ENCODE measurements at regions not wholly inside any gene's neighbourhood (a gene's known extent, or its start where the extent isn't known, plus 50 kb on each side); places are given as distances from the start of the nearest gene placed in this dataset.

- Mint-ChIP-seq H3K27ac (no peak overlapping the region), H3K27me3 (ENCODE audit: low read depth) (no peaks in the 10 kb centered on the region), H3K4me3 (no peak overlapping the region), H3K36me3 (ENCODE audit: insufficient read depth in 1 of 3, low read depth in 3 of 3) (no peaks in the 10 kb centered on the region), H3K9me3 (no peaks in the 10 kb centered on the region), H3K4me1 (peaks cover 10 to 14% of the 10 kb centered on the region in 2 experiments)
- H2BK20ac ChIP-seq (ENCODE audit: low read depth, low read length, poor library complexity, severe bottlenecking): no peak overlapping the region
- no peak overlapping the region for H3K14ac ChIP-seq (ENCODE audit: insufficient read depth, low read length)
- H2BK5ac ChIP-seq (ENCODE audit: insufficient read length, low read length): no peak overlapping the region
- DNase-seq: no peak
- no peak overlapping the region for H2BK12ac ChIP-seq (ENCODE audit: insufficient read length, low read depth, low read length)
- H3K79me2 ChIP-seq (ENCODE audit: insufficient read depth, low read length): no peaks in the 10 kb centered on the region
- peaks cover 8% of the 10 kb centered on the region for H3K4me1 ChIP-seq (ENCODE audit: insufficient read depth, low read length)
- no peaks in the 10 kb centered on the region for H4K20me1 ChIP-seq (ENCODE audit: control insufficient read depth, insufficient read depth, insufficient read length)
- H3K23ac ChIP-seq (ENCODE audit: insufficient read length, low read depth, low read length): no peak overlapping the region
- no peaks in the 10 kb centered on the region for H3K9me3 ChIP-seq (ENCODE audit: control insufficient read depth, low read depth, low read length)
- H3K23me2 ChIP-seq (ENCODE audit: insufficient read length, low read depth, low read length, poor library complexity, severe bottlenecking): no peaks in the 10 kb centered on the region
- H3K56ac ChIP-seq (ENCODE audit: insufficient read length, low read depth, low read length): no peak overlapping the region
- no peak overlapping the region for H2BK120ac ChIP-seq (ENCODE audit: low read depth, low read length, poor library complexity, severe bottlenecking)
- H3K4ac ChIP-seq (ENCODE audit: low read depth, low read length): no peak overlapping the region
- no peak overlapping the region for H4K91ac ChIP-seq (ENCODE audit: insufficient read length, low read depth, low read length)
- no peak overlapping the region for H4K5ac ChIP-seq (ENCODE audit: insufficient read length, low read depth, low read length)
- H3K9ac ChIP-seq (ENCODE audit: extremely low read depth, insufficient read length, low read length): no peak overlapping the region
- no peak for TF ChIP-seq CTCF (conservative IDR thresholded peaks at IDR 0.05)
- no peaks in the 10 kb centered on the region for H3K27me3 ChIP-seq (ENCODE audit: insufficient read depth, low read length)
- no peak overlapping the region for H2AK5ac ChIP-seq (ENCODE audit: insufficient read length, low read length)
- no peaks in the 10 kb centered on the region for H3K79me1 ChIP-seq (ENCODE audit: insufficient read depth, low read depth, low read length, poor library complexity, severe bottlenecking)
- H3T11ph ChIP-seq (ENCODE audit: low read length): no peak overlapping the region
- no peak overlapping the region for H2AFZ ChIP-seq (ENCODE audit: low read length)
- no peak overlapping the region for H3K4me2 ChIP-seq (ENCODE audit: insufficient read depth, insufficient read length, low read length)
- H3K27ac ChIP-seq (ENCODE audit: insufficient read length, low read depth, low read length): no peak overlapping the region
- no peak overlapping the region for H3K18ac ChIP-seq (ENCODE audit: insufficient read length, low read depth, low read length)
- H2BK15ac ChIP-seq (ENCODE audit: low read depth, low read length): no peak overlapping the region
- no peak overlapping the region for H4K8ac ChIP-seq (replicated peaks; ENCODE audit: insufficient read length, low read depth, low read length)
Observed at GRCh38 chr1:182330303-182330702, 61.3 kb downstream of the GLUL start.

Measured in H9 (cell line).